ENCODE measurements at regions not wholly inside any gene's neighbourhood (a gene's known extent, or its start where the extent isn't known, plus 50 kb on each side); places are given as distances from the start of the nearest gene placed in this dataset.

- intact Hi-C loops (cut with DNase I) = no loop called here
These were observed 382.7 kb upstream of the KLHL29 start for GRCh38 chr2:23002234-23002633.

GRCh38 chr2:23005469-23005868 lies 379.5 kb upstream of the KLHL29 start:
- DNase-seq = no peak
- intact Hi-C loops (cut with DNase I) = no loop called here

More at GRCh38 chr2:23002234-23002633, 382.7 kb upstream of the KLHL29 start:
- DNase-seq = no peak

- DNase-seq = no peak
- intact Hi-C loops (cut with DNase I) = no loop called here
These were observed 377.2 kb upstream of the KLHL29 start for GRCh38 chr2:23007631-23008235.

- no peak for DNase-seq
- intact Hi-C loops (cut with DNase I) = no loop called here
These were observed 376.5 kb upstream of the KLHL29 start for GRCh38 chr2:23008440-23008839.

- intact Hi-C loops (cut with DNase I) = no loop called here
These were observed 376.0 kb upstream of the KLHL29 start for GRCh38 chr2:23008951-23009350.

GRCh38 chr2:23009545-23010149 lies 375.3 kb upstream of the KLHL29 start:
- intact Hi-C loops (cut with DNase I) = no loop called here
- DNase-seq = peak in 6 of 10 donors; percentile 28 to 82 (median 52)

More at GRCh38 chr2:23008951-23009350, 376.0 kb upstream of the KLHL29 start:
- no peak for DNase-seq

GRCh38 chr2:23012499-23012898 lies 372.5 kb upstream of the KLHL29 start:
- intact Hi-C loops (cut with DNase I) = no loop called here
- no peak for DNase-seq

GRCh38 chr2:23015651-23016200 lies 369.3 kb upstream of the KLHL29 start:
- intact Hi-C loops (cut with DNase I) = no loop called here
- DNase-seq = no peak

GRCh38 chr2:23019476-23019875 lies 365.5 kb upstream of the KLHL29 start:
- no peak for DNase-seq
- intact Hi-C loops (cut with DNase I) = no loop called here

- no peak for DNase-seq
- intact Hi-C loops (cut with DNase I) = no loop called here
These were observed 364.3 kb upstream of the KLHL29 start for GRCh38 chr2:23020659-23021058.

- no peak for DNase-seq
- intact Hi-C loops (cut with DNase I) = no loop called here
These were observed 363.5 kb upstream of the KLHL29 start for GRCh38 chr2:23021311-23022120.

GRCh38 chr2:23023722-23024121 lies 361.3 kb upstream of the KLHL29 start:
- DNase-seq = no peak
- intact Hi-C loops (cut with DNase I) = no loop called here

GRCh38 chr2:23026671-23027070 lies 358.3 kb upstream of the KLHL29 start:
- intact Hi-C loops (cut with DNase I) = no loop called here
- DNase-seq = no peak

- no peak for DNase-seq
- intact Hi-C loops (cut with DNase I) = no loop called here
These were observed 357.6 kb upstream of the KLHL29 start for GRCh38 chr2:23027396-23027795.

- no peak for DNase-seq
- intact Hi-C loops (cut with DNase I) = no loop called here
These were observed 356.9 kb upstream of the KLHL29 start for GRCh38 chr2:23028106-23028505.

- intact Hi-C loops (cut with DNase I) = no loop called here
- DNase-seq = no peak
These were observed 355.9 kb upstream of the KLHL29 start for GRCh38 chr2:23029111-23029510.

- intact Hi-C loops (cut with DNase I) = no loop called here
- no peak for DNase-seq
These were observed 355.0 kb upstream of the KLHL29 start for GRCh38 chr2:23029951-23030350.

- DNase-seq = no peak
- intact Hi-C loops (cut with DNase I) = loop anchor here (5.0 kb wide), 1 partner anchor 178 kb away; no protein-coding TSS in a partner anchor
These were observed 350.0 kb upstream of the KLHL29 start for GRCh38 chr2:23034996-23035395.

GRCh38 chr2:23036629-23037028 lies 348.4 kb upstream of the KLHL29 start:
- intact Hi-C loops (cut with DNase I) = loop anchor here (5.0 kb wide), 1 partner anchor 179 kb away; no protein-coding TSS in a partner anchor

GRCh38 chr2:23037596-23037995 lies 347.4 kb upstream of the KLHL29 start:
- intact Hi-C loops (cut with DNase I) = loop anchor here (5.0 kb wide), 1 partner anchor 180 kb away; no protein-coding TSS in a partner anchor
- peak in 4 of 10 donors; percentile 11 to 85 (median 38) for DNase-seq

More at GRCh38 chr2:23036629-23037028, 348.4 kb upstream of the KLHL29 start:
- no peak for DNase-seq

- no peak for DNase-seq
- intact Hi-C loops (cut with DNase I) = no loop called here
These were observed 343.5 kb upstream of the KLHL29 start for GRCh38 chr2:23041443-23041842.

All from posterior cingulate gyrus (tissue), 11 donors.